ENCODE measurements at regions not wholly inside any gene's neighbourhood (a gene's known extent, or its start where the extent isn't known, plus 50 kb on each side); places are given as distances from the start of the nearest gene placed in this dataset.

GRCh38 chr13:19345916-19346422, 164.3 kb upstream of the TUBA3C start:
- no peaks in the 10 kb centered on the region for H3F3A ChIP-seq (replicated peaks; ENCODE audit: low read depth)
- H3K36me3 ChIP-seq (ENCODE audit: insufficient read depth), result no peaks in the 10 kb centered on the region
- H3K4me1 Mint-ChIP-seq, result no peaks in the 10 kb centered on the region
- DNase-seq (ENCODE audit: low spot score) (no peak), ATAC-seq (no peak)
- peaks cover 88% of the 10 kb centered on the region for H3K9me3 Mint-ChIP-seq
- H2AFZ ChIP-seq, result no peak overlapping the region
- no peaks in the 10 kb centered on the region for H3K27me3 ChIP-seq (ENCODE audit: insufficient read depth)
- no peak overlapping the region for H3K27ac ChIP-seq (ENCODE audit: low read depth)
- H3K27ac Mint-ChIP-seq, result no peak overlapping the region
- no peak overlapping the region for H3K4me3 ChIP-seq
- no peaks in the 10 kb centered on the region for H3K4me1 ChIP-seq (ENCODE audit: insufficient read depth)
- H4K20me1 ChIP-seq (replicated peaks; ENCODE audit: insufficient read depth), result no peaks in the 10 kb centered on the region
- H3K79me2 ChIP-seq (replicated peaks; ENCODE audit: insufficient read depth), result no peaks in the 10 kb centered on the region
- H3K9me2 ChIP-seq (ENCODE audit: insufficient read depth), result no peaks in the 10 kb centered on the region
- TF ChIP-seq CREB1 (CRISPR knock-in tag; IDR thresholded peaks at IDR 0.05; ENCODE audit: low read depth) (no peak), ZNF114 (CRISPR knock-in tag; IDR thresholded peaks at IDR 0.05) (no peak), NANOG (IDR thresholded peaks at IDR 0.05; ENCODE audit: borderline replicate concordance) (no peak), POLR2AphosphoS5 (IDR thresholded peaks at IDR 0.05; ENCODE audit: low read depth) (no peak), REST (IDR thresholded peaks at IDR 0.05; ENCODE audit: unreplicated experiment) (no peak), ZNF462 (CRISPR knock-in tag; IDR thresholded peaks at IDR 0.05) (no peak), EZH2 (IDR thresholded peaks at IDR 0.05; ENCODE audit: low read depth, unreplicated experiment) (no peak), ETS1 (IDR thresholded peaks at IDR 0.05) (no peak)
- H3K27me3 Mint-ChIP-seq (ENCODE audit: insufficient read depth, low read depth, poor library complexity), result no peaks in the 10 kb centered on the region
- no peak overlapping the region for H3K4me3 Mint-ChIP-seq
- H3K4me2 ChIP-seq, result no peak overlapping the region
- peaks cover 12% of the 10 kb centered on the region; the same call in 2 of the 3 replicates for H3K36me3 Mint-ChIP-seq (ENCODE audit: low read depth)
